CD4-positive, alpha-beta T cell (primary cell): ENCODE measurements at regions not wholly inside any gene's neighbourhood (a gene's known extent, or its start where the extent isn't known, plus 50 kb on each side); places are given as distances from the start of the nearest gene placed in this dataset.

Experiments
- ATAC-seq: fragments of 200-7000 bp; cut with Tn5 transposase; one replicate; pipeline ENCODE4 v1.10.0; 2022; ENCODE audit warnings: mild to moderate bottlenecking; ENCODE audit not compliant: poor library complexity
- CTCF ChIA-PET: fragments of 350-600 bp; sonication (Branson Sonifier 250); formaldehyde crosslinking; loops from one replicate; lab custom pipeline; 2021; ENCODE audit warnings: antibody characterized with exemption, inconsistent platforms; lab: Charles Lee
- POLR2A ChIA-PET: fragments of 350-600 bp; sonication (Branson Sonifier 250); formaldehyde crosslinking; loops from one replicate; lab custom pipeline; 2021; ENCODE audit warnings: antibody characterized with exemption, inconsistent platforms; lab: Charles Lee
- DNase-seq, 14 experiments: peaks; one replicate each; pipeline ENCODE4 v3.0.0-alpha.2; 2013 to 2020; ENCODE audit warnings: mixed read lengths in 2 of 14
- H3K27ac ChIP-seq, 2 donors: one replicate each; pipeline versions ENCODE4 v1.5.1 to v1.7.0; 2013; ENCODE audit warnings: low read length in 2 of 2, low read depth in 1 of 2, mild to moderate bottlenecking in 1 of 2
- H3K27me3 ChIP-seq, 2 experiments: 1 replicate in 1 of 2; 2 replicates in 1 of 2; pipeline versions ENCODE4 v1.6.1 to v1.7.0; 2013; ENCODE audit warnings: low read length in 2 of 2, control low read depth in 1 of 2, mild to moderate bottlenecking in 1 of 2, moderate library complexity in 1 of 2; ENCODE audit not compliant: insufficient read depth in 2 of 2, control insufficient read depth in 1 of 2
- H3K36me3 ChIP-seq: one replicate; pipeline ENCODE4 v1.6.1; 2013; ENCODE audit warnings: low read length, control low read depth; ENCODE audit not compliant: insufficient read depth
- H3K4me1 ChIP-seq: one replicate; pipeline ENCODE4 v1.6.1; 2013; ENCODE audit warnings: low read length, control low read depth; ENCODE audit not compliant: insufficient read depth
- H3K4me3 ChIP-seq: one replicate; pipeline ENCODE4 v1.5.1; 2013; ENCODE audit warnings: mild to moderate bottlenecking, low read length, moderate library complexity
- H3K9me3 ChIP-seq, 2 experiments: 1 replicate in 1 of 2; 2 replicates in 1 of 2; pipeline versions ENCODE4 v1.6.1 to v1.7.0; 2013; ENCODE audit warnings: low read length in 2 of 2, mild to moderate bottlenecking in 2 of 2, control low read depth in 1 of 2, moderate library complexity in 1 of 2; ENCODE audit not compliant: control insufficient read depth in 1 of 2, insufficient read depth in 1 of 2
- H3K27ac Mint-ChIP-seq: one replicate; pipeline ENCODE4 v1.8.0; 2020; ENCODE audit warnings: mixed read lengths
- H3K27me3 Mint-ChIP-seq: one replicate; pipeline ENCODE4 v1.8.0; 2021; ENCODE audit warnings: mixed read lengths
- H3K36me3 Mint-ChIP-seq: one replicate; pipeline ENCODE4 v1.8.0; 2021; ENCODE audit warnings: low read depth, mixed read lengths
- H3K4me1 Mint-ChIP-seq: one replicate; pipeline ENCODE4 v1.8.0; 2021; ENCODE audit warnings: low read depth, mixed read lengths
- H3K4me3 Mint-ChIP-seq: one replicate; pipeline ENCODE4 v1.8.0; 2020; ENCODE audit warnings: mild to moderate bottlenecking, mixed read lengths
- H3K9me3 Mint-ChIP-seq: one replicate; pipeline ENCODE4 v1.8.0; 2020; ENCODE audit warnings: mixed read lengths
- intact Hi-C, 2 experiments: fragments of 100-400 bp; cut with DNase I in 1 of 2; cut with micrococcal nuclease in 1 of 2; formaldehyde crosslinking; loops; one replicate each; pipeline versions ENCODE4 v1.15.1 to v1.9.0; 2023 to 2025; cut with DNase I, micrococcal nuclease
- TF ChIP-seq, protein P1 (sequence below): fragments of 200-600 bp; IDR thresholded peaks from one replicate; pipeline ENCODE4 v1.8.0; 2022; ENCODE audit warnings: antibody characterized with exemption, mild to moderate bottlenecking

GRCh38 chr18:41613003-41613609, 341.9 kb upstream of the PIK3C3 start:
- intact Hi-C loops, result no loop called here
- H3K27ac ChIP-seq, result no peak overlapping the region
- Mint-ChIP-seq H3K4me3 (no peak overlapping the region), H3K9me3 (peaks cover 10% of the 10 kb centered on the region), H3K27ac (no peak overlapping the region), H3K4me1 (no peaks in the 10 kb centered on the region), H3K36me3 (no peaks in the 10 kb centered on the region), H3K27me3 (no peaks in the 10 kb centered on the region)
- no peaks in the 10 kb centered on the region for H3K27me3 ChIP-seq
- ATAC-seq (no peak), DNase-seq (no peak)
- no peak overlapping the region for H3K4me3 ChIP-seq
- H3K4me1 ChIP-seq, result no peaks in the 10 kb centered on the region
- ChIA-PET CTCF (no interaction called here), POLR2A (no interaction called here)
- TF ChIP-seq, protein P1, sequence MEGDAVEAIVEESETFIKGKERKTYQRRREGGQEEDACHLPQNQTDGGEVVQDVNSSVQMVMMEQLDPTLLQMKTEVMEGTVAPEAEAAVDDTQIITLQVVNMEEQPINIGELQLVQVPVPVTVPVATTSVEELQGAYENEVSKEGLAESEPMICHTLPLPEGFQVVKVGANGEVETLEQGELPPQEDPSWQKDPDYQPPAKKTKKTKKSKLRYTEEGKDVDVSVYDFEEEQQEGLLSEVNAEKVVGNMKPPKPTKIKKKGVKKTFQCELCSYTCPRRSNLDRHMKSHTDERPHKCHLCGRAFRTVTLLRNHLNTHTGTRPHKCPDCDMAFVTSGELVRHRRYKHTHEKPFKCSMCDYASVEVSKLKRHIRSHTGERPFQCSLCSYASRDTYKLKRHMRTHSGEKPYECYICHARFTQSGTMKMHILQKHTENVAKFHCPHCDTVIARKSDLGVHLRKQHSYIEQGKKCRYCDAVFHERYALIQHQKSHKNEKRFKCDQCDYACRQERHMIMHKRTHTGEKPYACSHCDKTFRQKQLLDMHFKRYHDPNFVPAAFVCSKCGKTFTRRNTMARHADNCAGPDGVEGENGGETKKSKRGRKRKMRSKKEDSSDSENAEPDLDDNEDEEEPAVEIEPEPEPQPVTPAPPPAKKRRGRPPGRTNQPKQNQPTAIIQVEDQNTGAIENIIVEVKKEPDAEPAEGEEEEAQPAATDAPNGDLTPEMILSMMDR, result no peak
- H3K9me3 ChIP-seq, result peaks cover 3 to 4% of the 10 kb centered on the region in 2 experiments
- no peaks in the 10 kb centered on the region for H3K36me3 ChIP-seq

GRCh38 chr18:41604964-41605363, 350.1 kb upstream of the PIK3C3 start:
- ChIA-PET CTCF (no interaction called here), POLR2A (no interaction called here)
- intact Hi-C loops, result no loop called here
- Histone ChIP-seq H3K4me1 (no peaks in the 10 kb centered on the region), H3K36me3 (no peaks in the 10 kb centered on the region), H3K27me3 (no peaks in the 10 kb centered on the region), H3K9me3 (peaks cover 0 to 9% of the 10 kb centered on the region in 2 experiments), H3K4me3 (no peak overlapping the region), H3K27ac (no peak overlapping the region)
- H3K27me3 Mint-ChIP-seq, result no peaks in the 10 kb centered on the region
- no peaks in the 10 kb centered on the region for H3K36me3 Mint-ChIP-seq
- peaks cover 13% of the 10 kb centered on the region for H3K9me3 Mint-ChIP-seq
- no peaks in the 10 kb centered on the region for H3K4me1 Mint-ChIP-seq
- H3K4me3 Mint-ChIP-seq, result no peak overlapping the region
- DNase-seq (no peak), ATAC-seq (no peak)
- H3K27ac Mint-ChIP-seq, result no peak overlapping the region
- TF ChIP-seq, protein P1, result no peak

DNA sequence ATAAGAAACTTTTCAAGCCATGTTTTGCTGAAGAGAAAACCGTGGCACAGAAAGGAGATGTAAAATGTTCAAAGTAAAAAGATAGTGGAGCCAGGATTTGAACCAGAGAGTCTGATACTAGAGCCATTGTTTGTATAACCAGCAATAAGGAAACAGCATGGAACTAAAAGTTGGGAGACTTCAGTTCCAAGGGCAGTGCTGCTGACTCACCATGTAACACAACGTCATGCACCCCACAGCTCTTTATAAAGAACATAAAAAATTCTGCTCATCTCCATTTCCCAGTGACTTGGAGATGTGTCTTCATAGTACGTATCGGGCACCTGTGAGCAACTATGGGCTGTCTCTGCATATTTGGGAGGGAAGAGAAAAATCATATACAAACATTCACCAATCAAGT, 353.0 kb upstream of the PIK3C3 start:
- no peaks in the 10 kb centered on the region for H3K27me3 Mint-ChIP-seq
- H3K4me3 Mint-ChIP-seq, result no peak overlapping the region
- DNase-seq (no peak), ATAC-seq (no peak)
- no peak overlapping the region for H3K4me3 ChIP-seq
- TF ChIP-seq, protein P1, result no peak
- POLR2A ChIA-PET, result no interaction called here
- CTCF ChIA-PET, result no interaction called here
- peaks cover 0 to 9% of the 10 kb centered on the region in 2 experiments for H3K9me3 ChIP-seq
- intact Hi-C loops, result no loop called here
- H3K9me3 Mint-ChIP-seq, result peaks cover 5% of the 10 kb centered on the region
- no peak overlapping the region for H3K27ac ChIP-seq
- no peak overlapping the region for H3K27ac Mint-ChIP-seq
- H3K4me1 Mint-ChIP-seq, result no peaks in the 10 kb centered on the region
- no peaks in the 10 kb centered on the region for H3K36me3 ChIP-seq
- no peaks in the 10 kb centered on the region for H3K27me3 ChIP-seq
- H3K36me3 Mint-ChIP-seq, result no peaks in the 10 kb centered on the region
- H3K4me1 ChIP-seq, result no peaks in the 10 kb centered on the region
